ENCODE measurements at regions not wholly inside any gene's neighbourhood (a gene's known extent, or its start where the extent isn't known, plus 50 kb on each side); places are given as distances from the start of the nearest gene placed in this dataset.

DNA sequence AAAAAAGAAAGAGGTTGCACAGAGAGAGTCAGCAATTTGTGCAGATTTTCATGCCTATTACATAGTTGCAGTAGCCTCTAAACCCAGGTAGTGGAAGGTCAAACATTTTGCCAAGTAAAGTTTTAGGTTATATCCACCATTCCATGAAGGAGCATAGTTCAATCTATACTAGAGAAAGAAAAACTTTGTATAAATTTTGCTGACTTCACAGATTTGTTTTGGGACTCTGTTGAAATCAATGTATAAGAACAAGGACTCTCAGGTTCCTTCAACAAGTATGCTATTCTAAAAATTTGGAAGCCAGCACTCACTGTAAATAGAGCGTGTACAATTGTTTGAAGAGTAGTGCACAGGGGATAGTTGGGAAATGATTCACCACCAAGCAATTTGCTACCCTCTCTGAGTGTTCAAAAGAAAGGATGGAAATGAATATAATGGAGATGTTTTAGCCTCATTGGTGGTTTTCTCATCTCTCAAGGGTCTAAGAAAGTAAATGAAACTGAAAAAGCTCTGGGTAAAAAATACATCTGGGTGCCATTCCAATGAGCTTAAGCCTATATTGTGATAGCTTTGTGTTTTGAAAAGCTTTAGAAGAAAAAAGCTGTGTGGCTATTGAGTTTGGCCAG is 508.4 kb upstream of the LUZP2 start:
- no peak overlapping the region for H3K27ac ChIP-seq

DNA sequence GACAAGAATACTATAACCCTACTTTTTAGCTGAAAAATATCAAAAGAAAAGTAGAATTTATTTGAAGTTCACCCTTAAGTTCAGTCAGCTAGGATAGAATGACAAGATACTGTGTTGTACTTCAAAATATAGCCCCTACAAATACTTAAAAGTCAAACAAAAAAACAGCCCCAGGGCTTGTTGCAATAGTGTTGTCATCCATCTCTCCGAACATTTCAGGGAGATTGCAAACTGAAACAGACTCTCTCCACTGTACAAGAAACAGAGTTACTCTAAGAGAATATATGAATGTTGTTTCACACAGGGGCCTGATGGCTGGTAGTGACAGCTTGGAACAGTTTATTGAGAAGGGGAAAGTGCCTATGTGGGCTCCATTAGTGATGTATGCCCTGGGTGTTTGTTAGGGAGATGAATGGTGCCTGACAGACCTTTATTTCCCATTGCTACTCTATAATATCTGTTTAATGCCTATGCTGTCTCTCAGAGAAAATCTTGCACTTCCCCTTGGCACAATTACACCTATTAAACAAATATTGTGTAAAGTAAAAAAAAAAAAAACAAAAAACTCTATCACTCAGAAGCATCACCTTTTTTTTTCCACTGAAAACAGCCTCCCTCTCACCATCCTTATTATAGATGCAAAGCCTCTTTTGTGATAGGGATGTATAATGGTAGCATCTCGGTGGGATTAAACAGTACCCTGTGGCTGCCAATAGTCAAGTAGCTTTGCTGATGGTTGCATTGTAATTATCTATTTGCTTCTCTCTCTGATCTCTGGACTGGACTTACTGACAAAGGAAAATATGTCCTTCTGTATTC is 506.3 kb upstream of the LUZP2 start:
- H3K27ac ChIP-seq, result no peak overlapping the region
- no peak for TF ChIP-seq ZFX (IDR thresholded peaks at IDR 0.05)
- no peak for TF ChIP-seq CTCF (conservative IDR thresholded peaks at IDR 0.05)

More for the DNA sequence above, 508.4 kb upstream of the LUZP2 start:
- TF ChIP-seq ZFX (IDR thresholded peaks at IDR 0.05) (no peak), CTCF (conservative IDR thresholded peaks at IDR 0.05) (no peak)

DNA sequence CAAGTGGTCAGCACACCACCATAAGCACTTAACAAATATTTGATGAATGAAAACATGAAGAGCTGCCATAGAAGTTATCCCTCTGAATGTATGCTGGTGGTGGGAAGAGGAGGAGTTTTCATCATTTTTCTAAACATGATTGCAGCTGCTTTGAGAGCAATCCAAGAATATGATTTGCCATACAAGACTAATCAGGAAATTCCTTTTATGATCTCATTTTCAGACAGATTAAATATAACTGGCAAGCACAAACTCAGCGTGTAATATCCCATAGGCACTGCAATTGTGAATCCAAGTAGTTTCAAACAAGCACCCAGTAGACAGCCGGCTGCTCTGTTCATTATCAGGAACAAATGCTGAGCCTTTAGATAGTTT is 505.7 kb upstream of the LUZP2 start:
- no peak overlapping the region for H3K27ac ChIP-seq
- TF ChIP-seq ZFX (IDR thresholded peaks at IDR 0.05) (no peak), CTCF (conservative IDR thresholded peaks at IDR 0.05) (no peak)

- H3K27ac ChIP-seq, result no peak overlapping the region
- TF ChIP-seq ZFX (IDR thresholded peaks at IDR 0.05) (no peak), CTCF (conservative IDR thresholded peaks at IDR 0.05) (no peak)
Observed at GRCh38 chr11:23995891-23996290, 501.0 kb upstream of the LUZP2 start.

DNA sequence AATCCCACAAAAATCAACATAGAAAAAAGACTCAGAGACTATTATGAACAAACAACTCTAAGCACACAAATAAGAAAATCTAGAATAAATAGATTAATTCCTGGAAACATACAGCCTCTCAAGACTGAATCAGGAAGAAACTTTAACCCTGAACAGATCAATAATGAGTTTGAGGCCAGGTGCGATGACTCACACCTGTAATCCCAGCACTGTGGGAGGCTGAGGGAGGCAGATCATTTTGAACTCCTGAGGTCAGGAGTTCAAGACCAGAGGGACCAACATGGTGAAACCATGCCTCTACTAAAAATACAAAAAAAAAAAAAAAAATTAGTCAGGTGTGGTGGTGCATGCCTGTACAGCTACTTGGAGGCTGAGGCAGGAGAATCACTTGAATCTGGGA is 499.5 kb upstream of the LUZP2 start:
- H3K27ac ChIP-seq, result no peak overlapping the region

GRCh38 chr11:24005202-24005876 is 491.5 kb upstream of the LUZP2 start:
- TF ChIP-seq CTCF (conservative IDR thresholded peaks at IDR 0.05), result no peak
- TF ChIP-seq ZFX (IDR thresholded peaks at IDR 0.05), result no peak
- H3K27ac ChIP-seq, result no peak overlapping the region

More for the DNA sequence above, 499.5 kb upstream of the LUZP2 start:
- no peak for TF ChIP-seq CTCF (conservative IDR thresholded peaks at IDR 0.05)
- no peak for TF ChIP-seq ZFX (IDR thresholded peaks at IDR 0.05)

DNA sequence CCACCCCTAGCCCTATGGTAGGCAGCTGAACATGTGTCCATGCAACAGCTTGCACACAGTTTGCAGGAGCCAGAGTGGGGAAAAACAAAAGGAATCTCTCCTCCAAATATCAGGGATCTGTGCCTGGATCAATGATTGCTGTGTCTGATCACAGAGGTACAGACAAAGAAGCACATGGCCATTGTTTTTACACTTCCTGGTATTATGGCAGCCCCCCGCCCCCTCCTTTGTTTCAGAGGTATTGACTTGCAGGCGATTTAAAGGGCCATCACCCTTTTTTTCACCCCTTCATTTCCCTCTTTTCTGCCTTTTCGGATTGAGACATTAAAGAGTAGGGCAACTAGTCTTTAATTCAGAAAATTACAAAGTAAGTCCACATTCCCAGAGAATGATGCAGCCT is 453.0 kb upstream of the LUZP2 start:
- no peak overlapping the region for H3K27ac ChIP-seq
- TF ChIP-seq ZFX (IDR thresholded peaks at IDR 0.05), result no peak

Measured in C4-2B (cell line).